Midbrain (tissue), 1 donor: ENCODE measurements at regions not wholly inside any gene's neighbourhood (a gene's known extent, or its start where the extent isn't known, plus 50 kb on each side); places are given as distances from the start of the nearest gene placed in this dataset.

ENCODE experiments used
- DNase-seq: peaks from one replicate; lab custom pipeline; 2025; lab: John Stamatoyannopoulos, UW

- DNase-seq, result no peak
These were observed 84.9 kb downstream of the C11orf91 start for GRCh38 chr11:33615751-33616150.

- DNase-seq, result no peak
These were observed 87.2 kb downstream of the C11orf91 start for GRCh38 chr11:33613404-33613803.

DNA sequence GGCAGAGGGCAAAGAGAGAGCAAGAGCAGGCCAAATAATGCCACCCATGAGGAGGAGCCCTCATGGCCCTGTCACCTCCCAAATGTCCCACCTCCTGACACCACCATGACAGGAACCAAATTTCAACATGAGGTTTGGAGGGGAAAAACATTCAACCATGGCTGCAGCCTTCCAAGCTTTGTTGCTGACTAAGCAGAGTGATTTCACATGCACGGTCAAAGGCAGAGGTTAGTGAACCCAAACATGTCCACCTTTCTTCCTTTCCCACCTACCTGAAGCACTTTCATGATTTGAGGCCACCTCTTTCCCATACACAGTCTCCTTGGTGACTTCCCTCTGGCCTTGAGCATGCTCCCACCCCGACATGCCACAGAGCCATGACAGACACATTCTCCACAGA lies 89.7 kb downstream of the C11orf91 start:
- no peak for DNase-seq

DNA sequence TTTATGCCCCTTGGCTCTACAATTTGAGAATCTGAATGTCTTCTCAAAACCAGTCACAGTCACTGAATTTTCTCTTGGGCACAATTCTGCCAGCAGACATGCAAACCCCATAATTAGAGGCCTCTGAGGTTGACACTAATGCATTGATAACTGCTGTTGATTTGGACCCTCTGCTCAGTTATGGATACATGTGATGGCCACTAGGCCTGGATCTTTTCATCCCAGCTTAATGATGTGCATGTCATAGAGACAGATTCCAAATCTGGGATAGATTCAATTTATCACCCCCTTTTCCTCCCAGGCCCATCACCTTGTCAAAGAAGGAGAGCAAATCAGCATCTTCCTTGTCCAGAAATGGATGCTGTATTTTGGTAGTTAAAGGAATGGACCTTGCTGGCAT lies 92.2 kb downstream of the C11orf91 start:
- no peak for DNase-seq

DNA sequence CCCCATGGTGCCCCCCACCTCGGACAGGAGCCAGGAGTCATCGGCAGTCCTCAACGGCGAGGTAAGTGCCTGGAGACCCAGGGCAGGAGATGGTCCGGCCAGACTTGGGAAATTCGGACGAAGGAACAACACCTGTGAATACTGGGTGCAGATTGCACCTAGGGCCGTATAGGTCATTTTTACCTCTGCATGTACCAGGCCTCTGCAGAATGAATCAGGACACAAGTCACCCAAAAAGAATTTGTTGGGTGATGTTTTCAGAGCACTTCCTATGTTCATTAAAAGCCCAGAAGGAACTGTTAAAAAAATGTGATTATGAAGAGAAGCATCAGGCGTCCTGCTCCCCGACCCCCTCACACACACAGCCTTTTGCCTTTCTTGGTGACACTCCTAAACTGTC lies 93.9 kb downstream of the C11orf91 start:
- DNase-seq, result no peak

DNA sequence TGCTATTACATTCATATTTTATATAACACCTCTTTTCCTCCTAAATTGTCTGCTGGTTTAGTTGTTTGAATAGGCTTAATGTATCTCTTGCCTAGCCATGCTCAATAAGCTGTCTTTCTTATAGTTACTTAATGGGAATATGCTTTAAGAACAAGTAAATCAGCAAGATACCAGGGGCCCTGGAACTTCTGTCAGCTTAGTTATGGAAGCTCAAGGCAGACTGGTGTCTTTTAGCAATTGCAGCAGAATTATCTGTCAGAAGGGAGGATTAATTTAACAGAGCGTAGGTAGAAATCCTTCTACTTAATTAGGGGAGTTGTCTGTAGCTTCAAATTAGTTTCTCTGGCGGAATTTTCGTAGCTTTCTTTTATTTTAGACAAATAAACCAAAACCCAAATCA lies 94.9 kb downstream of the C11orf91 start:
- DNase-seq, result no peak

GRCh38 chr11:33598426-33599069 lies 102.1 kb downstream of the C11orf91 start:
- peak; percentile 17 for DNase-seq

GRCh38 chr11:33594188-33594587 lies 106.4 kb downstream of the C11orf91 start:
- no peak for DNase-seq

GRCh38 chr11:33590441-33590840 lies 110.2 kb downstream of the C11orf91 start:
- DNase-seq, result no peak

DNA sequence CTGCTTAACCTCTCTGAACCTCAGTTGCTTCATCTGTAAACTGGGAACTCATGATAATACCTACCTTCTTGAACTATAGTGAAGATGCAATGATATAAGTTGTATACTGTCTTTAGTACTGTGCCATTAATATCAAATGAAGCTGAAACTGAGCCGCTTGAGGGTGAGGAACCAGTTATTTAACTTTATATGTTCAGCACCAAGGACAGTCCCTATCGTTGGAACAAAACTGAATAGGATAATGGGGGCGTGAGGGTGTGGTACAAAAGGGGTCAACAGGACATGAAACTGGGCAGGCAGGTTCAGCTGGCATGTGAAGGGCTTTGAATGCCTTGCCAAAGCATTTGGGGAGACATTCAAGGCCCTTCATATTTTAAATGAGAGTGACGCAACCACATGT lies 112.6 kb downstream of the C11orf91 start:
- no peak for DNase-seq

DNA sequence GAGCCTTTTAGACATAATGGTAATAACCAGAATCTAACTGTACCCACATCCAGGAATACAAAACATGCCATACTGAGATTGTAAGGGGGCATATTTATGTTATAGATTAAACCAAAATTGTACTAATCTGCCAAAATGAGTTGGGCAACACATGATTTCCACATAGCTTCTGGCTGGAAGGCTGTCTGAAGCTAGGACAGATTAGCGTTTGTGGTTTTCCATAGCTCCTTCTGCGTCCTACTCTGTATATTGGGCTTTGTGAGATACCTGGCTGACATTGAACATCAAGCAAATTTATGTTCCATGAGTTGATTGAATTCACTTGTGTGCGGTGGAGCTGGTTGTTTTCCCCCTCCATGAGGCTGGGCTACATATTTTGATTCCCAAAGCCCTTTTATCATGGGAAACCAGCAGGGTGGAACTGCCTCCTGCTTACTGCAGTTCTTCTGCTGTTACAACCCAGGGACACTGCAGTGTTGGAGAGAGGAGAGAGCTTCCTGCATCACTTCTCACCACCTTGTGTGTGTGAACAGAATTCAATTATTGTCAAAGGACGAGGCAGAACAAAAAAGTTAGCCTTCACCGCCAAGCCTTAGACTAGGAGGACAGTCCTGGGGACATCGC lies 114.9 kb downstream of the C11orf91 start:
- no peak for DNase-seq

GRCh38 chr11:33582636-33583325 lies 117.8 kb downstream of the C11orf91 start:
- DNase-seq, result no peak

DNA sequence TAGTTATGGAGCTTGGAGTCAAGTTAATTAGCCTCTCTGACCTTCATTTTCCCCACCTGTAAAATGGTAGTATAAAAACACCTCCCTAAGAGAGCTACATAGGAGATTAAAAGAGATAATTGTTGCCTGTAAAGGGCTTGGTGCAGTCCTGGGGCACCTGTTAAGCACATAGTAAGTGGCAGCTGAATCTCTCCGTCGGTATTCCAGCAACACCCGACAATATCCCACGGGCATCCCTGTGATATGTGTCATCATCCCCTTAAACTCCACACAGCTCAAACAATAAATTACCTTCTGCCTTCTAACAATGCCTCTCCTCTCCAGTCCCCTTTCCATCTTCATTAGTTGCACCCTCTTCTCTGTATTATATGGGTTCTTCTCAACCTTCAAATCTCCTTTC lies 121.5 kb downstream of the C11orf91 start:
- DNase-seq, result no peak

- DNase-seq, result no peak
These were observed 123.4 kb downstream of the C11orf91 start for GRCh38 chr11:33577204-33577603.

DNA sequence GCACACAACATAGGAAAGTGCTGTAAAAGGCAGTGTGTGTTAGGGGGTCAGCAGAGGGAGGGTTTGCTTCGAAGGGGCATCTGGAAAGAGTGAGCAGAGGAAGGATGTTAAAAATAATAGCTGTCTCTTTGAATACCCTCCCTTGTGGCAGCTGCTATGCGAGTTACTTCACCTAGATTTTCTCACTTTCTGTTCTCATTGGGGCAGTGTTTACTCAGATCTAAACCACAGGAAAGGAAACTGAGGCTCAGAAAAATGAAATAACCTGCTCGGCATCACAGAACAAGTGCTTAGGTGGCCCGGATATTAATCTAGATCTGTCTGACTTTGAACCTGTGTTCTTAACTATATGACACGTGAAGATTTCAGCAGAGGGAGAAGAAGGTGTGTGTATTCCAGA lies 125.3 kb downstream of the C11orf91 start:
- DNase-seq, result no peak

- DNase-seq, result no peak
These were observed 126.3 kb downstream of the C11orf91 start for GRCh38 chr11:33574331-33574730.

DNA sequence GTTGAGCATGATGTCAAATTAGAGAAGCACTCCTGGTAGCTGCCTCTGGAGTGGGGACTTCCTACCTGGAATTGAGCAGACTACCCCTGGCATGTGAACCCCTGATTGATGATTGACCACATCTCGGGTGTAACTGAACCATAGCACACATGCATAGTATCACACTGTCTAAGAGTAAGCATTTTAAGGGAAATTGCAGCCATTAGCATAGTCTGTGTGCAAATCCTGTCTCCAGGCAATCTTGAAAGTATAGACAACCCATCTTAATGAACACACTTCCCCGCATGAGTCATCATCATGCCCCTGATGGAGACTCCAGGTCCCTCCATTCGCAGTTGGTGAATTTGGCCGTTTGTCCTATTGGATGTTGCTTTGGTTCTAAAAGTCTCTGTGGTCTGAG lies 131.3 kb downstream of the C11orf91 start:
- no peak for DNase-seq

- DNase-seq, result no peak
These were observed 133.6 kb downstream of the C11orf91 start for GRCh38 chr11:33567004-33567403.

- peak; percentile 65 for DNase-seq
These were observed 135.7 kb downstream of the C11orf91 start for GRCh38 chr11:33564856-33565453.

DNA sequence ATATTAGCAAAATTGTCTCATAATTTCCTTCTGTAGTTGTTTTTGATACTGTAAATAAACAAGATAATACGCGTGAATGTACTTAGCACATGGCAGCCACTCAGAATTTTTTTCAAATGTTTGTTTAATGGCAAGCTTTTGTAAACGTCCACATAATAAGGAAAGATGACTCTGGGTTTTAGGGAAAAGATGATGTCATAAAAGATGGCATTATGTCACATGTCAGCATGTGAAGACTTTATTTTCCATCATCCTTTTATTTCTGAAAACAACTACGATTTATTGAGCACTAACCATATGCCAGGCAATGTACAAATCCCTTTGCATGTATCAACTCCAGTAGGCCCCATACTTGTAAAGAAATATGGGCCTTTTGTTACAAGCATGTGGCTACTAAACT lies 139.9 kb downstream of the C11orf91 start:
- DNase-seq, result no peak

DNA sequence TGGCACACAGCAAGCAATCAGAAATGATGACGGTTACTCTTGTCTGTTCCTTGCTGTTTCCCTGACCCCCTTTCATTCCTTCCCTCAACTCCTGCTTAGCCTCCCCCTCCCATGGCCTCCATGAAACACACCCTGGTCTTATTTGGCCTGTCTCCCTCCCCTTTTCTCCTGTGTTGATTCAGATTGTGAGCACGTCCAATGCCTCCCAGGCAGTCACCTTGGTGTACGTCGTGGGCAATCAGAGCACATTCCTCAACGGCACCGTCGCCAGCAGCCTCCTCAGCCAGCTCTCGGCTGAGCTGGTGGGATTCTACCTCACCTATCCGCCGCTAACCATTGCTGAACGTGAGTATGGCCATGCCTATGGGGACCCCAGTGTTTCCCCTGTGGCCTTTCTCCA lies 141.1 kb downstream of the C11orf91 start:
- no peak for DNase-seq

DNA sequence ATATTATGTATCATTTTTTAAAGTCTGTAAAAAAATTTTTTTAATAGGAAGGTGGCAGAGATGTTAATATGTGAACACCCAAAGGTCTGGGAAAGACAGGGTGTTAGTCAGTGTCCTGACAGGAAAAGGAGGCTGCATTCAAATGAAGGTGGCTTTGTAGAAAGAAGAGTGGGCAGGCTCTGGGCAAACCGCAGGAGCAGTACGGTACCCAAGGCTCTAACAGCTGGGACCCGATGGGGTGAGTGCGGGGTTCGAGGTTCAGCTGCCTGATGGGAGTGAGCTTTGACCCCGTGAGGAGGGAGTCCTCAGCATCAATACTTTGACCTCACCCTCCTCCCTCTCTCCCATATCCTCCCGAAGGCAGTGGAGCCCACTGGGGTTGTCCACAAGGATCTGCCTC lies 142.5 kb downstream of the C11orf91 start:
- DNase-seq, result no peak

DNA sequence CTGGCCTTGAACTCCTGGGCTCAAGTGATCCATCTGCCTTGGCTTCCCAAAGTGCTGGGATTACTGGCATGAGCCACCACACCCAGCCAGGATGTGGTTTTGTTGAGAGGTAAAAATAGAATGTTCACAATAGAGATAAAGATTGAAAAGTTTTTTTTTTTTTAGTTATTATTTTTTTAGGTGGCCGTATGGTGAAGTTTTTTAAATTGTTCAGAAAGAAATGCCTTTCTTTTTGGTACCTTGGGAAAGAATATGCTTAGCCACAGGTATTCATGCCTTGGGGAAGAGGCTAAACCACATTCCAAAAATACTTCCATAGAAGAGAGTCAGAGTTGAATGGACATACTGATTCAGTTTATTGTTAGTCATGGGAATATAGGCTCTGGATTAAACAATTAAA lies 143.4 kb downstream of the C11orf91 start:
- DNase-seq, result no peak
